ENCODE measurements at regions not wholly inside any gene's neighbourhood (a gene's known extent, or its start where the extent isn't known, plus 50 kb on each side); places are given as distances from the start of the nearest gene placed in this dataset.

GRCh38 chr22:48091656-48092223, 1329.3 kb downstream of the TBC1D22A start:
- no peaks in the 10 kb centered on the region for H3K36me3 ChIP-seq
- no peak overlapping the region for H3K4me3 ChIP-seq
- H3K27ac ChIP-seq = no peak overlapping the region
- DNase-seq (ENCODE audit: low read depth in 1 of 2, low spot score in 1 of 2) = no peak
- H3K9me3 ChIP-seq (ENCODE audit: low read depth) = no peaks in the 10 kb centered on the region
- no peak for TF ChIP-seq CTCF (IDR thresholded peaks at IDR 0.05; ENCODE audit: low read depth, low read length)
- H3K4me1 ChIP-seq (ENCODE audit: low read depth) = no peaks in the 10 kb centered on the region
- no peaks in the 10 kb centered on the region for H3K27me3 ChIP-seq

- no peak for TF ChIP-seq CTCF (IDR thresholded peaks at IDR 0.05; ENCODE audit: low read depth, low read length)
- H3K27me3 ChIP-seq = no peaks in the 10 kb centered on the region
- no peaks in the 10 kb centered on the region for H3K4me1 ChIP-seq (ENCODE audit: low read depth)
- H3K36me3 ChIP-seq = no peaks in the 10 kb centered on the region
- DNase-seq (ENCODE audit: low read depth in 1 of 2, low spot score in 1 of 2) = no peak
- H3K27ac ChIP-seq = no peak overlapping the region
- no peak overlapping the region for H3K4me3 ChIP-seq
- no peaks in the 10 kb centered on the region for H3K9me3 ChIP-seq (ENCODE audit: low read depth)
Observed at GRCh38 chr22:48091060-48091650, 1328.7 kb downstream of the TBC1D22A start.

- H3K4me1 ChIP-seq (ENCODE audit: low read depth) = no peaks in the 10 kb centered on the region
- no peaks in the 10 kb centered on the region for H3K27me3 ChIP-seq
- no peak for DNase-seq (ENCODE audit: low read depth in 1 of 2, low spot score in 1 of 2)
- H3K36me3 ChIP-seq = no peaks in the 10 kb centered on the region
- no peak overlapping the region for H3K4me3 ChIP-seq
- no peaks in the 10 kb centered on the region for H3K9me3 ChIP-seq (ENCODE audit: low read depth)
- TF ChIP-seq CTCF (IDR thresholded peaks at IDR 0.05; ENCODE audit: low read depth, low read length) = no peak
- H3K27ac ChIP-seq = no peak overlapping the region
Observed at GRCh38 chr22:48090332-48090672, 1327.9 kb downstream of the TBC1D22A start.

GRCh38 chr22:48089601-48090331, 1327.3 kb downstream of the TBC1D22A start:
- peak in 1 of 2 donors; percentile 14 for DNase-seq (ENCODE audit: low read depth in 1 of 2, low spot score in 1 of 2)
- H3K27ac ChIP-seq = no peak overlapping the region
- H3K4me3 ChIP-seq = no peak overlapping the region

GRCh38 chr22:48088926-48089536, 1326.6 kb downstream of the TBC1D22A start:
- Histone ChIP-seq H3K9me3 (ENCODE audit: low read depth) (no peaks in the 10 kb centered on the region), H3K4me3 (no peak overlapping the region), H3K27me3 (no peaks in the 10 kb centered on the region), H3K4me1 (ENCODE audit: low read depth) (no peaks in the 10 kb centered on the region), H3K36me3 (no peaks in the 10 kb centered on the region), H3K27ac (no peak overlapping the region)
- no peak for DNase-seq (ENCODE audit: low read depth in 1 of 2, low spot score in 1 of 2)
- TF ChIP-seq CTCF (IDR thresholded peaks at IDR 0.05; ENCODE audit: low read depth, low read length) = no peak

More at GRCh38 chr22:48089601-48090331, 1327.3 kb downstream of the TBC1D22A start:
- Histone ChIP-seq H3K4me1 (ENCODE audit: low read depth) (no peaks in the 10 kb centered on the region), H3K27me3 (no peaks in the 10 kb centered on the region), H3K9me3 (ENCODE audit: low read depth) (no peaks in the 10 kb centered on the region), H3K36me3 (no peaks in the 10 kb centered on the region)
- TF ChIP-seq CTCF (IDR thresholded peaks at IDR 0.05; ENCODE audit: low read depth, low read length) = no peak
